Caco-2 (cell line): ENCODE measurements at regions not wholly inside any gene's neighbourhood (a gene's known extent, or its start where the extent isn't known, plus 50 kb on each side); places are given as distances from the start of the nearest gene placed in this dataset.

Experiments
- BruUV-seq: library from RNA; stranded (reverse); fragments of 400-500 nt; replicated peaks from 2 replicates; lab custom pipeline; 2021; lab: Mats Ljungman, UMichigan
- CTCF ChIA-PET: fragments of 300-600 bp; sonication (Branson Sonifier 250); formaldehyde crosslinking; loops from one replicate; lab custom pipeline; 2022; ENCODE audit warnings: antibody characterized with exemption; lab: Charles Lee
- POLR2A ChIA-PET: fragments of 300-600 bp; sonication (Branson Sonifier 250); formaldehyde crosslinking; loops from one replicate; lab custom pipeline; 2022; ENCODE audit warnings: antibody characterized with exemption; lab: Charles Lee
- DNase-seq, 2 experiments: peaks; one replicate each; pipeline versions ENCODE4 v3.0.0 to v3.0.0-alpha.2; 2020 to 2022
- H3K27me3 ChIP-seq: replicated peaks from 2 replicates; pipeline ENCODE4 v1.6.0; 2011; ENCODE audit warnings: low read length; ENCODE audit not compliant: control insufficient read depth, insufficient read depth
- H3K36me3 ChIP-seq: 2 replicates; pipeline ENCODE4 v1.5.1; 2011; ENCODE audit warnings: low read length; ENCODE audit not compliant: control insufficient read depth, insufficient read depth
- H3K4me1 ChIP-seq: fragments of 250-450 bp; sonication (Bioruptor Pico); 2 replicates; pipeline ENCODE4 v1.5.1; 2020; ENCODE audit warnings: mild to moderate bottlenecking
- H3K4me3 ChIP-seq: 2 replicates; pipeline ENCODE4 v1.5.1; 2011; ENCODE audit warnings: low read depth, mild to moderate bottlenecking, control low read depth, low read length
- H3K9me3 ChIP-seq: fragments of 250-450 bp; sonication (Bioruptor Pico); 2 replicates; pipeline ENCODE4 v1.5.1; 2020; ENCODE audit warnings: mild to moderate bottlenecking, moderate library complexity
- H3K27ac Mint-ChIP-seq: one replicate; pipeline ENCODE4 v1.8.0; 2022; ENCODE audit warnings: mixed read lengths; ENCODE audit not compliant: unreplicated experiment
- H3K27me3 Mint-ChIP-seq: one replicate; pipeline ENCODE4 v1.8.0; 2022; ENCODE audit warnings: mixed read lengths; ENCODE audit not compliant: insufficient read depth, unreplicated experiment
- H3K36me3 Mint-ChIP-seq: one replicate; pipeline ENCODE4 v1.8.0; 2022; ENCODE audit warnings: mild to moderate bottlenecking, mixed read lengths; ENCODE audit not compliant: insufficient read depth, unreplicated experiment
- H3K4me1 Mint-ChIP-seq: one replicate; pipeline ENCODE4 v1.8.0; 2022; ENCODE audit warnings: low read depth, mixed read lengths; ENCODE audit not compliant: unreplicated experiment
- H3K4me3 Mint-ChIP-seq: one replicate; pipeline ENCODE4 v1.8.0; 2022; ENCODE audit warnings: mild to moderate bottlenecking, moderate library complexity, mixed read lengths; ENCODE audit not compliant: unreplicated experiment
- H3K9me3 Mint-ChIP-seq: one replicate; pipeline ENCODE4 v1.8.0; 2022; ENCODE audit warnings: mixed read lengths; ENCODE audit not compliant: unreplicated experiment
- CTCF ChIP-seq, 2 experiments: fragments of 200-600 bp in 1 of 2; IDR thresholded peaks; 1 replicate in 1 of 2; 2 replicates in 1 of 2; pipeline versions ENCODE4 v1.5.1 to v1.8.0; 2011 to 2022; ENCODE audit warnings: antibody characterized with exemption in 1 of 2, control low read depth in 1 of 2, inconsistent platforms in 1 of 2, low read depth in 1 of 2, low read length in 1 of 2, mild to moderate bottlenecking in 1 of 2, moderate library complexity in 1 of 2; ENCODE audit not compliant: insufficient read depth in 1 of 2, severe bottlenecking in 1 of 2, unreplicated experiment in 1 of 2
- intact Hi-C: fragments of 100-400 bp; cut with micrococcal nuclease; formaldehyde crosslinking; loops from one replicate; pipeline ENCODE4 v1.10.0; 2022; ENCODE audit not compliant: unreplicated experiment

- no peak for DNase-seq
- H3K9me3 ChIP-seq, result no peaks in the 10 kb centered on the region
- Mint-ChIP-seq H3K27ac (no peak overlapping the region), H3K4me3 (no peak overlapping the region), H3K4me1 (no peaks in the 10 kb centered on the region), H3K27me3 (peaks cover 4% of the 10 kb centered on the region), H3K9me3 (peaks cover 10% of the 10 kb centered on the region), H3K36me3 (no peaks in the 10 kb centered on the region)
- no peaks in the 10 kb centered on the region for H3K27me3 ChIP-seq
- intact Hi-C loops, result no loop called here
- H3K36me3 ChIP-seq, result no peaks in the 10 kb centered on the region
- TF ChIP-seq CTCF (IDR thresholded peaks at IDR 0.05; ENCODE audit: insufficient read depth in 1 of 2, low read depth in 1 of 2, low read length in 1 of 2, severe bottlenecking in 1 of 2, unreplicated experiment in 1 of 2), result no peak
- BruUV-seq, result no TSS peak
- no peaks in the 10 kb centered on the region for H3K4me1 ChIP-seq
- POLR2A ChIA-PET, result no interaction called here
- no peak overlapping the region for H3K4me3 ChIP-seq
- CTCF ChIA-PET, result no interaction called here
Observed at GRCh38 chr14:30796707-30797106, 77.7 kb upstream of the COCH start.

GRCh38 chr14:30798516-30798915 is 75.8 kb upstream of the COCH start:
- Histone ChIP-seq H3K9me3 (no peaks in the 10 kb centered on the region), H3K27me3 (no peaks in the 10 kb centered on the region), H3K4me1 (no peaks in the 10 kb centered on the region), H3K4me3 (no peak overlapping the region), H3K36me3 (no peaks in the 10 kb centered on the region)
- no peak for TF ChIP-seq CTCF (IDR thresholded peaks at IDR 0.05; ENCODE audit: insufficient read depth in 1 of 2, low read depth in 1 of 2, low read length in 1 of 2, severe bottlenecking in 1 of 2, unreplicated experiment in 1 of 2)
- no TSS peak for BruUV-seq
- peaks cover 8% of the 10 kb centered on the region for H3K4me1 Mint-ChIP-seq
- ChIA-PET CTCF (no interaction called here), POLR2A (no interaction called here)
- no peak overlapping the region for H3K27ac Mint-ChIP-seq
- H3K4me3 Mint-ChIP-seq, result no peak overlapping the region
- H3K36me3 Mint-ChIP-seq, result no peaks in the 10 kb centered on the region
- DNase-seq, result no peak
- no peaks in the 10 kb centered on the region for H3K27me3 Mint-ChIP-seq
- no peaks in the 10 kb centered on the region for H3K9me3 Mint-ChIP-seq
- intact Hi-C loops, result no loop called here

DNA sequence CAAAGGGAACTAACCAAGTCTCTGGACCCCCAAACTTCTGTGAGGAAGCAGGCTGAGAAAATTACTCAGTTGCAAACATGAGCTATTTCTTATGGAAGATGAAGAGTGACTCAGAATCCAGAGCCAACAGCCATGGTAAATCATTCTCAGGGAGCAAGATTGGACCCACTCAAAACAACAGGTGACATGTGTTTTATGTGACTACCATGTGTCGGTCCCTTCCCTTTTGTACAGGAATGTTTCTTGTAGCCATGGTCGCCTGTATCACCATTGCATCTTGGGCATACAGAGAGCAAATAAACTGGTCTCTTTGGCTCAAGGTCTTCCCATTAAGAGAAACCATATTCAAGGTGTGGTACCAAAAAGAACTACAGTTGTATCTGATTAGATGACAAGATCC is 75.4 kb upstream of the COCH start:
- H3K4me3 ChIP-seq, result no peak overlapping the region
- Mint-ChIP-seq H3K36me3 (no peaks in the 10 kb centered on the region), H3K9me3 (no peaks in the 10 kb centered on the region), H3K4me1 (peaks cover 10% of the 10 kb centered on the region), H3K27ac (no peak overlapping the region), H3K4me3 (no peak overlapping the region), H3K27me3 (no peaks in the 10 kb centered on the region)
- POLR2A ChIA-PET, result no interaction called here
- no peak for DNase-seq
- no peaks in the 10 kb centered on the region for H3K27me3 ChIP-seq
- no peaks in the 10 kb centered on the region for H3K9me3 ChIP-seq
- no TSS peak for BruUV-seq
- intact Hi-C loops, result no loop called here
- CTCF ChIA-PET, result no interaction called here
- no peaks in the 10 kb centered on the region for H3K36me3 ChIP-seq
- no peak for TF ChIP-seq CTCF (IDR thresholded peaks at IDR 0.05; ENCODE audit: insufficient read depth in 1 of 2, low read depth in 1 of 2, low read length in 1 of 2, severe bottlenecking in 1 of 2, unreplicated experiment in 1 of 2)
- H3K4me1 ChIP-seq, result no peaks in the 10 kb centered on the region
